A549 (cell line): ENCODE measurements at regions not wholly inside any gene's neighbourhood (a gene's known extent, or its start where the extent isn't known, plus 50 kb on each side); places are given as distances from the start of the nearest gene placed in this dataset.

Experiments used
- ATAC-seq, 2 experiments: fragments of 200-7000 bp in 1 of 2; fragments of >200 bp in 1 of 2; cut with Nextera tagmentation in 1 of 2; cut with Tn5 transposase in 1 of 2; 3 replicates each; pipeline versions ENCODE4 v1.8.0 to v1.9.1; 2018 to 2020; ENCODE audit warnings: mild to moderate bottlenecking in 1 of 2, moderate library complexity in 1 of 2
- CTCF ChIA-PET: fragments of 300-600 bp; sonication (Branson Sonifier 250); formaldehyde crosslinking; extraction: SDS; loops from one replicate; lab custom pipeline; 2021; ENCODE audit warnings: antibody characterized with exemption, inconsistent platforms; lab: Yijun Ruan, JAX
- POLR2A ChIA-PET: fragments of 350-600 bp; formaldehyde crosslinking; extraction: SDS; loops from one replicate; lab custom pipeline; 2021; ENCODE audit warnings: antibody characterized with exemption, inconsistent platforms; lab: Yijun Ruan, JAX
- DNase-seq, 2 experiments: peaks; one replicate each; pipeline versions ENCODE4 v3.0.0 to v3.0.0-alpha.2; 2011 to 2016; ENCODE audit warnings: low read depth in 1 of 2, low spot score in 1 of 2
- FAIRE-seq: peaks from 2 replicates; lab custom pipeline; 2011; peaks lifted over from hg19 to GRCh38; lab: Jason Lieb, UNC
- H3K27ac ChIP-seq, 2 experiments: fragments of >200 bp; sonication (Bioruptor Twin); formaldehyde crosslinking; 3 replicates each; pipeline ENCODE4 v1.5.1; 2016 to 2017
- H3K4me1 ChIP-seq: fragments of >200 bp; sonication (Bioruptor Twin); formaldehyde crosslinking; 3 replicates; pipeline ENCODE4 v1.6.1; 2016
- H3K4me2 ChIP-seq: fragments of >200 bp; sonication (Bioruptor Twin); formaldehyde crosslinking; 3 replicates; pipeline ENCODE4 v1.6.1; 2016
- H3K4me3 ChIP-seq: fragments of >200 bp; sonication (Bioruptor Twin); formaldehyde crosslinking; 3 replicates; pipeline ENCODE4 v1.5.1; 2016
- H3K9me3 ChIP-seq: fragments of >200 bp; sonication (Bioruptor Twin); formaldehyde crosslinking; 3 replicates; pipeline ENCODE4 v1.6.1; 2016
- BCL3 ChIP-seq: fragments of >200 bp; sonication (Bioruptor Twin); formaldehyde crosslinking; IDR thresholded peaks from 3 replicates; pipeline ENCODE4 v1.6.1; 2016
- BHLHE40 ChIP-seq: IDR thresholded peaks from 2 replicates; pipeline ENCODE4 v1.6.1; 2012; ENCODE audit warnings: low read depth, low read length, inconsistent platforms
- CBX2 ChIP-seq: fragments of 200-600 bp; sonication (generic); IDR thresholded peaks from 2 replicates; pipeline ENCODE4 v1.6.1; 2016; ENCODE audit warnings: low read depth, mild to moderate bottlenecking, borderline replicate concordance
- CHD2 ChIP-seq: fragments of 150-350 bp; IDR thresholded peaks from 2 replicates; pipeline ENCODE4 v1.6.1; 2014; ENCODE audit warnings: low read length; ENCODE audit not compliant: partially characterized antibody
- CHD4 ChIP-seq: fragments of 200-600 bp; sonication (generic); IDR thresholded peaks from 2 replicates; pipeline ENCODE4 v1.6.1; 2016; ENCODE audit warnings: antibody characterized with exemption, mild to moderate bottlenecking, borderline replicate concordance
- EHMT2 ChIP-seq: fragments of 200-600 bp; sonication (generic); IDR thresholded peaks from 2 replicates; pipeline ENCODE4 v1.6.1; 2016; ENCODE audit warnings: antibody characterized with exemption, low read depth, mild to moderate bottlenecking, moderate library complexity
- EP300 ChIP-seq, 2 experiments: fragments of >200 bp; sonication (Bioruptor Twin); formaldehyde crosslinking; IDR thresholded peaks; 2 replicates in 1 of 2; 3 replicates in 1 of 2; pipeline ENCODE4 v1.6.1; 2016 to 2017
- HDAC2 ChIP-seq: fragments of 200-600 bp; sonication (generic); IDR thresholded peaks from 2 replicates; pipeline ENCODE4 v1.6.1; 2016
- HOXB13 ChIP-seq: fragments of 250-450 bp; sonication (Bioruptor Pico); IDR thresholded peaks from 2 replicates; pipeline ENCODE4 v1.5.0; 2020; ENCODE audit warnings: low read depth, mild to moderate bottlenecking, moderate library complexity
- HOXB5 ChIP-seq: fragments of 250-450 bp; sonication (Bioruptor Pico); IDR thresholded peaks from 2 replicates; pipeline ENCODE4 v1.5.0; 2020; ENCODE audit warnings: mild to moderate bottlenecking, moderate library complexity
- JUNB ChIP-seq: fragments of >200 bp; sonication (Bioruptor Twin); formaldehyde crosslinking; IDR thresholded peaks from 2 replicates; pipeline ENCODE4 v1.6.1; 2016
- KDM1A ChIP-seq: fragments of 200-600 bp; sonication (generic); IDR thresholded peaks from 2 replicates; pipeline ENCODE4 v1.6.1; 2016; ENCODE audit warnings: low read depth, mild to moderate bottlenecking
- MAZ ChIP-seq: fragments of 150-350 bp; IDR thresholded peaks from 2 replicates; pipeline ENCODE4 v1.6.1; 2014; ENCODE audit warnings: antibody characterized with exemption, low read depth, low read length, borderline replicate concordance
- MYC ChIP-seq: IDR thresholded peaks from 2 replicates; pipeline ENCODE4 v1.6.1; 2012; ENCODE audit warnings: mild to moderate bottlenecking, inconsistent platforms, low read length, improper control_type of control experiment, borderline replicate concordance
- PBX3 ChIP-seq: IDR thresholded peaks from 2 replicates; pipeline ENCODE4 v1.6.1; 2012
- PHF8 ChIP-seq: fragments of 200-600 bp; sonication (generic); IDR thresholded peaks from 2 replicates; pipeline ENCODE4 v1.6.1; 2016; ENCODE audit warnings: low read depth, mild to moderate bottlenecking, antibody characterized with exemption, moderate library complexity, borderline replicate concordance
- POLR2AphosphoS2 ChIP-seq: conservative IDR thresholded peaks from 2 replicates; pipeline ENCODE4 v1.6.1; 2012; ENCODE audit warnings: low read length, improper control_type of control experiment, inconsistent platforms
- RAD21 ChIP-seq, 2 experiments: fragments of >200 bp in 1 of 2; sonication (Bioruptor Twin) in 1 of 2; formaldehyde crosslinking in 1 of 2; IDR thresholded peaks in 1 of 2; conservative IDR thresholded peaks in 1 of 2; 2 replicates in 1 of 2; 3 replicates in 1 of 2; pipeline ENCODE4 v1.6.1; 2012 to 2018; ENCODE audit warnings: inconsistent platforms in 1 of 2
- RNF2 ChIP-seq: fragments of 200-600 bp; sonication (generic); IDR thresholded peaks from 2 replicates; pipeline ENCODE4 v1.6.1; 2016; ENCODE audit warnings: low read depth, mild to moderate bottlenecking, antibody characterized with exemption, moderate library complexity, borderline replicate concordance
- SREBF2 ChIP-seq: fragments of 450-650 bp; IDR thresholded peaks from 2 replicates; pipeline ENCODE4 v1.6.1; 2014; ENCODE audit warnings: mild to moderate bottlenecking, moderate library complexity
- ZC3H11A ChIP-seq: fragments of 450-650 bp; IDR thresholded peaks from 2 replicates; pipeline ENCODE4 v1.6.1; 2014; ENCODE audit warnings: antibody characterized with exemption, mild to moderate bottlenecking
- WGBS: methylation state at CpG from one replicate; pipeline ENCODE4 v1.1.6; 2017; ENCODE audit errors: missing lambda C conversion rate; 5-methylcytosine and 5-hydroxymethylcytosine counted together
- TF ChIP-seq, protein P1 (sequence below): fragments of 200-600 bp; sonication (generic); IDR thresholded peaks from 2 replicates; pipeline ENCODE4 v1.6.1; 2016; ENCODE audit warnings: antibody characterized with exemption, mild to moderate bottlenecking, moderate library complexity
- TF ChIP-seq, protein P2 (sequence below): IDR thresholded peaks from 2 replicates; pipeline ENCODE4 v1.6.1; 2012; ENCODE audit warnings: low read depth, borderline replicate concordance
- TF ChIP-seq, protein P3 (sequence below): fragments of 450-650 bp; IDR thresholded peaks from 2 replicates; pipeline ENCODE4 v1.6.1; 2014; ENCODE audit warnings: antibody characterized with exemption

DNA sequence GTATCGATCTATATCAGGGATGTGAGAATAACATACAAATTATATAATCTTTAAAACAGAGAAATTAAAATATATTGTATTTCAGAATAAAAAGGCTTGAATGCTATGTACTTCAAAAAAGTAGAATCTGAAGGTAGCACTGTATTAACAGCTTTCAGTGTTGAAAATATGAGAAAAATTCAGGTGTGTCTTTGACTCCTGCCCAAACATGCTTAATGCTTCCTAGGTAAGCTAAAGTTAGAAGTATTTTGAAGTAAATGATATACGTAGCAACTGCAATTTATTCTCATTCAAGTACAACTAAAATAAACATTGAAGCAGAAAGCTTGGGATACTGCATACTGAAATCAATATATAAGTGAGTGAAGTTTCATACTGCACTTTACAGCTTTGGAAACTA is 1082.0 kb upstream of the ACVR2A start:
- no peak overlapping the region for H3K4me3 ChIP-seq
- no peaks in the 10 kb centered on the region for H3K9me3 ChIP-seq
- ATAC-seq (no peak), FAIRE-seq (no peak), DNase-seq (no peak)
- WGBS: 20% methylated on average over 2 of the region's 2 CpGs
- no peak overlapping the region for H3K27ac ChIP-seq
- ChIA-PET CTCF (no interaction called here), POLR2A (no interaction called here)
- TF ChIP-seq JUNB (no peak), CBX2 (no peak), ZC3H11A (no peak), PBX3 (no peak), CHD4 (no peak), KDM1A (no peak), POLR2AphosphoS2 (no peak), SREBF2 (no peak)
- H3K4me1 ChIP-seq: no peaks in the 10 kb centered on the region
- H3K4me2 ChIP-seq: no peak overlapping the region

- no peaks in the 10 kb centered on the region for H3K4me1 ChIP-seq
- H3K9me3 ChIP-seq: no peaks in the 10 kb centered on the region
- no peak for FAIRE-seq
- 51% methylated on average over 4 of the region's 4 CpGs for WGBS
- POLR2A ChIA-PET: no interaction called here
- TF ChIP-seq SREBF2: no peak
- TF ChIP-seq MAZ: no peak
- TF ChIP-seq HDAC2: no peak
- no peak for TF ChIP-seq BCL3
- no peak for TF ChIP-seq EHMT2
- CTCF ChIA-PET: no interaction called here
- no peak for ATAC-seq
- H3K27ac ChIP-seq: no peak overlapping the region
- H3K4me3 ChIP-seq: no peak overlapping the region
- no peak for DNase-seq
- H3K4me2 ChIP-seq: no peak overlapping the region
Observed at GRCh38 chr2:146754606-146755005, 1090.2 kb upstream of the ACVR2A start.

- 4% methylated on average over 3 of the region's 3 CpGs for WGBS
- POLR2A ChIA-PET: no interaction called here
- no peak overlapping the region for H3K4me2 ChIP-seq
- TF ChIP-seq CHD2 (no peak), RAD21 (conservative IDR thresholded peaks at IDR 0.05 in 1 of 2, IDR thresholded peaks at IDR 0.05 in 1 of 2) (no peak), RNF2 (no peak), HOXB5 (CRISPR knock-in tag) (no peak), PHF8 (no peak), EP300 (IDR thresholded peaks at IDR 0.05) (no peak), CBX2 (no peak), BHLHE40 (no peak), HOXB13 (no peak), MYC (no peak)
- TF ChIP-seq, protein P1, sequence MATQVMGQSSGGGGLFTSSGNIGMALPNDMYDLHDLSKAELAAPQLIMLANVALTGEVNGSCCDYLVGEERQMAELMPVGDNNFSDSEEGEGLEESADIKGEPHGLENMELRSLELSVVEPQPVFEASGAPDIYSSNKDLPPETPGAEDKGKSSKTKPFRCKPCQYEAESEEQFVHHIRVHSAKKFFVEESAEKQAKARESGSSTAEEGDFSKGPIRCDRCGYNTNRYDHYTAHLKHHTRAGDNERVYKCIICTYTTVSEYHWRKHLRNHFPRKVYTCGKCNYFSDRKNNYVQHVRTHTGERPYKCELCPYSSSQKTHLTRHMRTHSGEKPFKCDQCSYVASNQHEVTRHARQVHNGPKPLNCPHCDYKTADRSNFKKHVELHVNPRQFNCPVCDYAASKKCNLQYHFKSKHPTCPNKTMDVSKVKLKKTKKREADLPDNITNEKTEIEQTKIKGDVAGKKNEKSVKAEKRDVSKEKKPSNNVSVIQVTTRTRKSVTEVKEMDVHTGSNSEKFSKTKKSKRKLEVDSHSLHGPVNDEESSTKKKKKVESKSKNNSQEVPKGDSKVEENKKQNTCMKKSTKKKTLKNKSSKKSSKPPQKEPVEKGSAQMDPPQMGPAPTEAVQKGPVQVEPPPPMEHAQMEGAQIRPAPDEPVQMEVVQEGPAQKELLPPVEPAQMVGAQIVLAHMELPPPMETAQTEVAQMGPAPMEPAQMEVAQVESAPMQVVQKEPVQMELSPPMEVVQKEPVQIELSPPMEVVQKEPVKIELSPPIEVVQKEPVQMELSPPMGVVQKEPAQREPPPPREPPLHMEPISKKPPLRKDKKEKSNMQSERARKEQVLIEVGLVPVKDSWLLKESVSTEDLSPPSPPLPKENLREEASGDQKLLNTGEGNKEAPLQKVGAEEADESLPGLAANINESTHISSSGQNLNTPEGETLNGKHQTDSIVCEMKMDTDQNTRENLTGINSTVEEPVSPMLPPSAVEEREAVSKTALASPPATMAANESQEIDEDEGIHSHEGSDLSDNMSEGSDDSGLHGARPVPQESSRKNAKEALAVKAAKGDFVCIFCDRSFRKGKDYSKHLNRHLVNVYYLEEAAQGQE: no peak
- TF ChIP-seq, protein P2, sequence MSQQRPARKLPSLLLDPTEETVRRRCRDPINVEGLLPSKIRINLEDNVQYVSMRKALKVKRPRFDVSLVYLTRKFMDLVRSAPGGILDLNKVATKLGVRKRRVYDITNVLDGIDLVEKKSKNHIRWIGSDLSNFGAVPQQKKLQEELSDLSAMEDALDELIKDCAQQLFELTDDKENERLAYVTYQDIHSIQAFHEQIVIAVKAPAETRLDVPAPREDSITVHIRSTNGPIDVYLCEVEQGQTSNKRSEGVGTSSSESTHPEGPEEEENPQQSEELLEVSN: no peak
- TF ChIP-seq, protein P3, sequence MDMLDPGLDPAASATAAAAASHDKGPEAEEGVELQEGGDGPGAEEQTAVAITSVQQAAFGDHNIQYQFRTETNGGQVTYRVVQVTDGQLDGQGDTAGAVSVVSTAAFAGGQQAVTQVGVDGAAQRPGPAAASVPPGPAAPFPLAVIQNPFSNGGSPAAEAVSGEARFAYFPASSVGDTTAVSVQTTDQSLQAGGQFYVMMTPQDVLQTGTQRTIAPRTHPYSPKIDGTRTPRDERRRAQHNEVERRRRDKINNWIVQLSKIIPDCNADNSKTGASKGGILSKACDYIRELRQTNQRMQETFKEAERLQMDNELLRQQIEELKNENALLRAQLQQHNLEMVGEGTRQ: no peak
- CTCF ChIA-PET: no interaction called here
- no peak for ATAC-seq
- H3K4me3 ChIP-seq: no peak overlapping the region
- H3K27ac ChIP-seq: no peak overlapping the region
- no peak for FAIRE-seq
- no peak for DNase-seq
- no peaks in the 10 kb centered on the region for H3K9me3 ChIP-seq
- H3K4me1 ChIP-seq: no peaks in the 10 kb centered on the region
Observed at GRCh38 chr2:146748046-146748445, 1096.8 kb upstream of the ACVR2A start.
